Mesendoderm (in vitro differentiated cells): ENCODE measurements at regions not wholly inside any gene's neighbourhood (a gene's known extent, or its start where the extent isn't known, plus 50 kb on each side); places are given as distances from the start of the nearest gene placed in this dataset.
"Not testable (repeated sequence)": the region's sequence is repeated elsewhere in the genome, so short reads cannot be mapped to it uniquely, and the experiment has no call there.

Source experiments
- DNase-seq: peaks from one replicate; pipeline ENCODE4 v3.0.0; 2013
- H2AK5ac ChIP-seq: 2 replicates; pipeline ENCODE4 v1.6.1; 2013; ENCODE audit warnings: low read length, inconsistent platforms
- H2BK120ac ChIP-seq: 2 replicates; pipeline ENCODE4 v1.6.1; 2013; ENCODE audit warnings: low read depth, mild to moderate bottlenecking, low read length, moderate library complexity, mixed read lengths
- H2BK15ac ChIP-seq: replicated peaks from 2 replicates; pipeline ENCODE4 v1.6.1; 2013; ENCODE audit warnings: low read depth, mild to moderate bottlenecking, moderate library complexity
- H2BK5ac ChIP-seq: 2 replicates; pipeline ENCODE4 v1.6.1; 2013; ENCODE audit warnings: low read length, inconsistent platforms
- H3K18ac ChIP-seq: 2 replicates; pipeline ENCODE4 v1.6.1; 2013; ENCODE audit warnings: mild to moderate bottlenecking, low read length, mixed read lengths
- H3K23ac ChIP-seq: one replicate; pipeline ENCODE4 v1.6.1; 2013; ENCODE audit warnings: low read length
- H3K27ac ChIP-seq: 2 replicates; pipeline ENCODE4 v1.5.1; 2013; ENCODE audit warnings: low read depth, mild to moderate bottlenecking, inconsistent platforms, low read length, moderate library complexity
- H3K27me3 ChIP-seq: 2 replicates; pipeline ENCODE4 v1.6.1; 2013; ENCODE audit warnings: low read length, control low read depth, mild to moderate bottlenecking, inconsistent platforms; ENCODE audit not compliant: insufficient read depth, poor library complexity
- H3K36me3 ChIP-seq: 2 replicates; pipeline ENCODE4 v1.6.1; 2013; ENCODE audit warnings: low read length, inconsistent platforms; ENCODE audit not compliant: control insufficient read depth, insufficient read depth
- H3K4ac ChIP-seq: one replicate; pipeline ENCODE4 v1.6.1; 2013; ENCODE audit warnings: low read depth, mild to moderate bottlenecking, low read length, moderate library complexity
- H3K4me1 ChIP-seq: 2 replicates; pipeline ENCODE4 v1.6.1; 2013; ENCODE audit warnings: low read depth, low read length, inconsistent platforms; ENCODE audit not compliant: control insufficient read depth
- H3K4me2 ChIP-seq: 2 replicates; pipeline ENCODE4 v1.6.1; 2013; ENCODE audit warnings: low read length
- H3K4me3 ChIP-seq: 2 replicates; pipeline ENCODE4 v1.5.1; 2013; ENCODE audit warnings: mild to moderate bottlenecking, low read length
- H3K56ac ChIP-seq: one replicate; pipeline ENCODE4 v1.6.1; 2013; ENCODE audit warnings: low read length
- H3K79me1 ChIP-seq: 2 replicates; pipeline ENCODE4 v1.6.1; 2013; ENCODE audit warnings: low read length, inconsistent platforms
- H3K79me2 ChIP-seq: 2 replicates; pipeline ENCODE4 v1.6.1; 2013; ENCODE audit warnings: mild to moderate bottlenecking, low read length; ENCODE audit not compliant: control insufficient read depth, insufficient read depth
- H3K9ac ChIP-seq: 2 replicates; pipeline ENCODE4 v1.6.1; 2013; ENCODE audit warnings: low read length, inconsistent platforms
- H4K5ac ChIP-seq: one replicate; pipeline ENCODE4 v1.6.1; 2013; ENCODE audit warnings: low read length
- H4K8ac ChIP-seq: one replicate; pipeline ENCODE4 v1.6.1; 2013; ENCODE audit warnings: low read depth, mild to moderate bottlenecking, control low read depth, low read length, moderate library complexity
- WGBS: extraction: QIAGEN DNeasy Blood & Tissue Kit; methylation state at CpG from one replicate; pipeline ENCODE4 v1.1.7; 2013; ENCODE audit warnings: low lambda C conversion rate, missing lambda C conversion rate; ENCODE audit not compliant: insufficient coverage; ENCODE audit errors: extremely low coverage; 5-methylcytosine and 5-hydroxymethylcytosine counted together

DNA sequence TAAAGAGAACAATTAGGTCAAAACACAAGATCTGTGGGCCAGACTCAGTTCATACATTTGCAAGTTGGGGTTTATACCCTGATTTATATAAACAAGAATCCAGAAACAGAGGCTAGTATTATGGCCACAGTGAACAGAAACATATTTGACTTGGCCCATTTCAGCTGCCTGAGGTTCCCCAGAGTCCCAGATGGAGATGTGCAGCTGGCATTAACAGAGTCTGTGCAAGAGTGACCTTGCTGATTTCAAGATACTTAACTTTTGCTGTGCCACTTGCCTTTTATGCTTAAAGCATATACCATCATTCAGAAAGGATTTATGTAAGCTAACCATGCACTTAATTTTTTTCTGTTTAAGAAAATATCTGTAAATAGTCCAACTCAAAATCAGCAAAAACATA, 636.3 kb downstream of the TRIB2 start:
- Histone ChIP-seq H4K8ac (no peak overlapping the region), H3K79me2 (no peaks in the 10 kb centered on the region), H3K79me1 (no peaks in the 10 kb centered on the region), H3K18ac (no peak overlapping the region), H3K4ac (no peak overlapping the region), H2BK15ac (no peak overlapping the region), H3K4me1 (no peaks in the 10 kb centered on the region), H3K27ac (no peak overlapping the region), H2BK5ac (no peak overlapping the region), H3K27me3 (no peaks in the 10 kb centered on the region), H3K9ac (no peak overlapping the region), H3K36me3 (no peaks in the 10 kb centered on the region), H2AK5ac (no peak overlapping the region), H3K4me3 (no peak overlapping the region), H3K56ac (no peak overlapping the region), H2BK120ac (no peak overlapping the region), H3K23ac (no peak overlapping the region), H4K5ac (no peak overlapping the region), H3K4me2 (no peak overlapping the region)
- DNase-seq = no peak

DNA sequence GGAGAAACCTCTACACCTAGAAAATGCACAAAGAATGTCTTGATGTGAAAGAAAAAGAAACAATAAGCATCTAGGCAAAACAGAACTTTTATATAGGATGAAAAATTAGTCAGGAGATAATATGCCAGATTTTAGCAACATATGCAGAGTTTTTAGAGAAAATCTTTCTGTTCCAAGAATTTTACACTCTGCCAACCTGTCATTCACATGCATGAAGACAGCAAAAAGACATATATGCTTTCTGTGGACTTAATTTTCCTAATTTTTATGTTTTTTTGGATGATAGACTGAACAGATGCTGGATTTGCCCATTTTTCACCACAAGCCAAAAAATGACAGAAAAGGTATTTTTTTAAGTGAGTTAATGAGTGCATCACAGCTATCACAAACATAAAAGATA, 637.3 kb downstream of the TRIB2 start:
- Histone ChIP-seq H3K4me3 (no peak overlapping the region), H2AK5ac (no peak overlapping the region), H3K18ac (no peak overlapping the region), H2BK5ac (no peak overlapping the region), H3K27ac (no peak overlapping the region), H3K56ac (no peak overlapping the region), H3K4me1 (no peaks in the 10 kb centered on the region), H4K8ac (no peak overlapping the region), H3K4me2 (no peak overlapping the region), H3K23ac (no peak overlapping the region), H4K5ac (no peak overlapping the region), H2BK15ac (no peak overlapping the region), H2BK120ac (no peak overlapping the region), H3K36me3 (no peaks in the 10 kb centered on the region), H3K9ac (no peak overlapping the region), H3K27me3 (no peaks in the 10 kb centered on the region), H3K79me1 (no peaks in the 10 kb centered on the region), H3K79me2 (no peaks in the 10 kb centered on the region), H3K4ac (no peak overlapping the region)
- DNase-seq = no peak

DNA sequence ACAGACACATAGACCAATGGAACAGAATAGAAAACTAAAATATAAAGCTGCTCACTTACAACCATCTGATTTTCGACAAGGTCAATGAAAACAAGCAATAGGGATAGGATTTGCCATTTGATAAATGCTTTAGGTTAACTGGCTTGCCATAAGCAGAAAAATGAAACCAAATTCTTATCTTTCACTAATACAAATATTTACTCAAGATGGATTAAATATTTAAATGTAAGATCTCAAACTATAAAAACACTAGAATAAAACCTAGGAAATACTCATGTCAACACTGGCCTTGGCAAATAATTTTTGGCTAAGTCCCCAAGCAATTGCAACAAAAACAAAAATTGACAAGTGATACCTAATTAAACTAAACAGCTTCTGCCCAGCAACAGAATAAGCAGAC, 665.2 kb downstream of the TRIB2 start:
- not testable (repeated sequence) for H3K9ac ChIP-seq, H2BK120ac ChIP-seq, H2BK5ac ChIP-seq, H3K18ac ChIP-seq, H3K79me2 ChIP-seq, H4K5ac ChIP-seq, H3K23ac ChIP-seq, H3K4me3 ChIP-seq, H3K36me3 ChIP-seq, H3K27me3 ChIP-seq, H2AK5ac ChIP-seq, H3K79me1 ChIP-seq, DNase-seq, H3K4ac ChIP-seq, H3K56ac ChIP-seq, H3K4me2 ChIP-seq, H2BK15ac ChIP-seq, H3K4me1 ChIP-seq, H3K27ac ChIP-seq, H4K8ac ChIP-seq
- no CpG with 5 or more reads among the region's 1 CpG for WGBS

DNA sequence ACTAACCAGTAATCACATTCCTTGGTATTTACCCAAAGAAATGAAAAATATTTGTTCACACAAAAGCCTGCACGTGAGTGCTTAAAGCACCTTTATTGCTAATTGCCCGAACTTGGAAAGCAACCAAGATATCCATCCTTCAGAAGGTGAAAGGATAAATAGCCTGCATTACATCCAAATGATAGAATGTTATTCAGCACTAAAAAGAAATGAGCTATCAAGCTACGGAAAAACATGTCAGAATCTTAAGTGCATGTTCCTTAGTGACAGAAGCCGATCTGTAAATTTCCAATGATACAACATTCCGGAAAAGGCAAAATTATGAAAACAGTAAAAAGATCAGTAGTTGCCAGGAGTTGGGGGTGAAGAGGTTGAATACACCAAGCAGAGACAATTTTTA, 672.4 kb downstream of the TRIB2 start:
- DNase-seq, H4K8ac ChIP-seq, H3K36me3 ChIP-seq, H2BK15ac ChIP-seq, H3K4ac ChIP-seq, H3K27ac ChIP-seq, H3K9ac ChIP-seq, H2BK120ac ChIP-seq, H3K23ac ChIP-seq, H3K56ac ChIP-seq, H3K4me3 ChIP-seq, H3K79me1 ChIP-seq, H4K5ac ChIP-seq, H3K79me2 ChIP-seq, H2BK5ac ChIP-seq, H2AK5ac ChIP-seq, H3K4me1 ChIP-seq, H3K27me3 ChIP-seq, H3K18ac ChIP-seq, H3K4me2 ChIP-seq: not testable (repeated sequence)
- WGBS = no CpG with 5 or more reads among the region's 5 CpGs

DNA sequence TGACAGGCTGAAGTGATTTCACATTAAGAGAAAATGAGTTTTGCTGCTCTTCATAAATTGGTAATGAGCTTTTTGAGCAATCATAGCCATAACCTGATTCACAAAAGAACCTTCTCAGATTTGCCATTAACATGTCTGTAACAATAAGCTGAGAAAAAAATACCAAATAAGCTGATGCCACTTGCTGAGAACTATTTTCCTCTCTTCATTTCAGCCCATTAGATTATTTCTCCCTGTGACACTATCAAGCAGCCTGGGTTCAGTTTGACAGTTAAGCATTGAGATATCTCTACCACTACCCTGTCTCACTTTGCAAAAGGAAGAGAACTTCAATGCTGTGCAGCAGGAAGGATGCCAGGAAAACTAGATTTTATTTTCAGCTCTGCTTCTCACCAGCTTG, 673.9 kb downstream of the TRIB2 start:
- H3K79me1 ChIP-seq = no peaks in the 10 kb centered on the region
- no peak overlapping the region for H3K56ac ChIP-seq
- H2AK5ac ChIP-seq = no peak overlapping the region
- no peak overlapping the region for H4K5ac ChIP-seq
- H3K4me1 ChIP-seq = no peaks in the 10 kb centered on the region
- H3K4me3 ChIP-seq = no peak overlapping the region
- H3K36me3 ChIP-seq = no peaks in the 10 kb centered on the region
- no peak overlapping the region for H2BK15ac ChIP-seq
- no peak overlapping the region for H4K8ac ChIP-seq
- no peak overlapping the region for H2BK5ac ChIP-seq
- no peak for DNase-seq
- H3K18ac ChIP-seq = no peak overlapping the region
- no peak overlapping the region for H2BK120ac ChIP-seq
- no peak overlapping the region for H3K23ac ChIP-seq
- no peak overlapping the region for H3K9ac ChIP-seq
- no peak overlapping the region for H3K4ac ChIP-seq
- no peaks in the 10 kb centered on the region for H3K27me3 ChIP-seq
- no peak overlapping the region for H3K4me2 ChIP-seq
- no peak overlapping the region for H3K27ac ChIP-seq
- H3K79me2 ChIP-seq = no peaks in the 10 kb centered on the region

DNA sequence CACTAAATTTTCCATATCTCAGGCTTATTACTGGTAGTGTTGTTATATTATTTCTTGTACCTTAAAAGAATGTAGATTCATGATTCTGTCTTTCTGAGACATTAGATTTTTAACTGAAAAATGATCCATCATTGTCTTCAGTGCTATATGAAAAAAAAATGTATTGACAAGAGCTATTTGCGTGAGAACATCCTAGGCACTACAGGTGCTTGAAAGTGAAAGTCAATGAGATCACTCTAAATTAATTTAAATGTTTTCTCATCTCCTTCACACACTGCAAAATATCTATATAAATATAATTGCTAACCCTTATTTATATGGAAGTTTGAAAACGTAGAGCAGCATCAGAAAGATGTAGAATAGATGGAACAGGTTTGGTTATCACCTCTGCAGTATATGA, 684.6 kb downstream of the TRIB2 start:
- no peak overlapping the region for H3K9ac ChIP-seq
- WGBS = no CpG with 5 or more reads among the region's 2 CpGs

More for the DNA sequence above, 684.6 kb downstream of the TRIB2 start:
- no peaks in the 10 kb centered on the region for H3K79me2 ChIP-seq
- no peak overlapping the region for H3K4me3 ChIP-seq
- H3K36me3 ChIP-seq = no peaks in the 10 kb centered on the region
- DNase-seq = no peak
- H3K18ac ChIP-seq = no peak overlapping the region
- H2BK15ac ChIP-seq = no peak overlapping the region
- no peak overlapping the region for H2BK5ac ChIP-seq
- H2BK120ac ChIP-seq = no peak overlapping the region
- H3K4me1 ChIP-seq = no peaks in the 10 kb centered on the region
- no peak overlapping the region for H3K23ac ChIP-seq
- H4K8ac ChIP-seq = no peak overlapping the region
- H3K79me1 ChIP-seq = no peaks in the 10 kb centered on the region
- no peak overlapping the region for H3K27ac ChIP-seq
- H3K56ac ChIP-seq = no peak overlapping the region
- no peaks in the 10 kb centered on the region for H3K27me3 ChIP-seq
- H3K4ac ChIP-seq = no peak overlapping the region
- no peak overlapping the region for H4K5ac ChIP-seq
- H3K4me2 ChIP-seq = no peak overlapping the region
- H2AK5ac ChIP-seq = no peak overlapping the region
